HepG2 (cell line): ENCODE measurements at regions not wholly inside any gene's neighbourhood (a gene's known extent, or its start where the extent isn't known, plus 50 kb on each side); places are given as distances from the start of the nearest gene placed in this dataset.

ENCODE experiments used
- ATAC-seq: fragments of 200-7000 bp; cut with Tn5 transposase; 3 replicates; pipeline ENCODE4 v1.9.1; 2020; ENCODE audit warnings: mild to moderate bottlenecking, moderate library complexity
- BruUV-seq: library from RNA; stranded (reverse); fragments of 400-500 nt; replicated peaks from 2 replicates; lab custom pipeline; 2021; lab: Mats Ljungman, UMichigan
- CTCF ChIA-PET: fragments of 300-600 bp; formaldehyde crosslinking; extraction: SDS; loops from one replicate; lab custom pipeline; 2021; ENCODE audit warnings: low total read pairs, inconsistent platforms, low intra/inter-chr PET ratio; lab: Yijun Ruan, JAX
- POLR2A ChIA-PET: fragments of 350-600 bp; sonication (Branson Sonifier 250); formaldehyde crosslinking; loops from one replicate; lab custom pipeline; 2020; ENCODE audit warnings: antibody characterized with exemption, inconsistent platforms; lab: Yijun Ruan, JAX
- DNase-seq: peaks from one replicate; pipeline ENCODE4 v3.0.0-alpha.2; 2015; ENCODE audit warnings: low spot score
- FAIRE-seq: peaks from 3 replicates; lab custom pipeline; 2011; peaks lifted over from hg19 to GRCh38; lab: Jason Lieb, UNC
- H2AFZ ChIP-seq: one replicate; pipeline ENCODE4 v1.6.1; 2011; ENCODE audit warnings: low read length, inconsistent platforms
- H3K27ac ChIP-seq: fragments of 300-600 bp; 3 replicates; pipeline ENCODE4 v1.8.0; 2011; ENCODE audit warnings: mixed run types, mild to moderate bottlenecking, mixed read lengths, low read length, inconsistent platforms; ENCODE audit not compliant: insufficient read depth; ENCODE audit errors: extremely low read length
- H3K27me3 ChIP-seq, 2 experiments: fragments of 200-600 bp in 1 of 2; 2 replicates in 1 of 2; 3 replicates in 1 of 2; pipeline versions ENCODE4 v1.6.0 to v1.8.0; 2011; ENCODE audit warnings: low read length in 2 of 2, mild to moderate bottlenecking in 2 of 2, moderate library complexity in 2 of 2, inconsistent platforms in 1 of 2; ENCODE audit not compliant: insufficient read depth in 2 of 2, control insufficient read depth in 1 of 2
- H3K36me3 ChIP-seq, 2 experiments: fragments of 200-600 bp in 1 of 2; replicated peaks in 1 of 2; 2 replicates in 1 of 2; 3 replicates in 1 of 2; pipeline versions ENCODE4 v1.5.1 to v1.8.0; 2011; ENCODE audit warnings: low read length in 2 of 2, inconsistent platforms in 1 of 2; ENCODE audit not compliant: insufficient read depth in 2 of 2, control insufficient read depth in 1 of 2
- H3K4me1 ChIP-seq: 2 replicates; pipeline ENCODE4 v1.5.1; 2012; ENCODE audit warnings: low read length, inconsistent platforms; ENCODE audit not compliant: insufficient read depth
- H3K4me2 ChIP-seq: 2 replicates; pipeline ENCODE4 v1.6.0; 2011; ENCODE audit warnings: low read depth, low read length, inconsistent platforms
- H3K4me3 ChIP-seq, 3 experiments: fragments of 200-600 bp in 1 of 3; sonication (generic), shearing (Covaris generic) in 1 of 3; replicated peaks in 1 of 3; 2 replicates each; pipeline ENCODE4 v1.5.1; 2011 to 2016; ENCODE audit warnings: low read length in 3 of 3, inconsistent platforms in 2 of 3, low read depth in 2 of 3, mild to moderate bottlenecking in 2 of 3, control low read depth in 1 of 3, mixed read lengths in 1 of 3; ENCODE audit not compliant: insufficient read depth in 1 of 3
- H3K79me2 ChIP-seq: one replicate; pipeline ENCODE4 v1.6.1; 2011; ENCODE audit warnings: low read length, inconsistent platforms; ENCODE audit not compliant: insufficient read depth
- H3K9ac ChIP-seq: 2 replicates; pipeline ENCODE4 v1.6.0; 2011; ENCODE audit warnings: mild to moderate bottlenecking, low read depth, low read length, inconsistent platforms; ENCODE audit not compliant: insufficient read depth
- H3K9me3 ChIP-seq: 2 replicates; pipeline ENCODE4 v1.5.1; 2012; ENCODE audit warnings: mild to moderate bottlenecking, low read length
- H4K20me1 ChIP-seq: 2 replicates; pipeline ENCODE4 v1.6.0; 2011; ENCODE audit warnings: inconsistent platforms, mild to moderate bottlenecking, low read length, moderate library complexity; ENCODE audit not compliant: insufficient read depth
- JARID2 ChIP-seq: sonication (generic); formaldehyde crosslinking; IDR thresholded peaks from 2 replicates; pipeline ENCODE4 v1.8.1; 2023; ENCODE audit warnings: missing genetic modification reagents, inconsistent platforms; ENCODE audit not compliant: insufficient replicate concordance
- JUNB ChIP-seq: sonication (generic); formaldehyde crosslinking; IDR thresholded peaks from 2 replicates; pipeline ENCODE4 v1.8.0; 2022; ENCODE audit warnings: missing genetic modification reagents, mild to moderate bottlenecking, borderline replicate concordance
- KLF13 ChIP-seq: sonication (generic); formaldehyde crosslinking; IDR thresholded peaks from 2 replicates; pipeline ENCODE4 v1.4.0; 2020; ENCODE audit warnings: mild to moderate bottlenecking, missing genetic modification reagents
- MIER2 ChIP-seq: IDR thresholded peaks from 2 replicates; pipeline ENCODE4 v1.6.1; 2016; ENCODE audit warnings: missing biosample characterization, missing genetic modification reagents
- MZF1 ChIP-seq: sonication (generic); formaldehyde crosslinking; IDR thresholded peaks from 2 replicates; pipeline ENCODE4 v1.8.1; 2023; ENCODE audit warnings: mild to moderate bottlenecking, missing genetic modification reagents, borderline replicate concordance
- NR3C1 ChIP-seq: sonication (generic); formaldehyde crosslinking; IDR thresholded peaks from 2 replicates; pipeline ENCODE4 v1.4.0; 2020; ENCODE audit warnings: missing genetic modification reagents
- RNF2 ChIP-seq: fragments of 450-650 bp; conservative IDR thresholded peaks from 2 replicates; pipeline ENCODE4 v1.6.1; 2016; ENCODE audit warnings: low read depth
- SETDB1 ChIP-seq: sonication (generic); formaldehyde crosslinking; IDR thresholded peaks from 2 replicates; pipeline ENCODE4 v1.5.1; 2020; ENCODE audit warnings: missing genetic modification reagents, mild to moderate bottlenecking, borderline replicate concordance
- TOE1 ChIP-seq: sonication (generic); formaldehyde crosslinking; IDR thresholded peaks from 2 replicates; pipeline ENCODE4 v1.4.0; 2020; ENCODE audit warnings: mild to moderate bottlenecking, missing genetic modification reagents
- ZBTB38 ChIP-seq: sonication (generic); formaldehyde crosslinking; IDR thresholded peaks from 2 replicates; pipeline ENCODE4 v1.5.1; 2020; ENCODE audit warnings: mild to moderate bottlenecking, missing genetic modification reagents
- WGBS: methylation state at CpG from one replicate; pipeline ENCODE4 v1.1.6; 2017; ENCODE audit warnings: low lambda C conversion rate; 5-methylcytosine and 5-hydroxymethylcytosine counted together
- in situ Hi-C: cut with HindIII; loops from 2 replicates; pipeline ENCODE4 v1.10.0; 2017; ENCODE audit warnings: low pct_unique_long_range_greater_than_20kb; ENCODE audit not compliant: extremely low pct_ligation_motif_present
- intact Hi-C: fragments of 100-400 bp; cut with micrococcal nuclease; formaldehyde crosslinking; loops from one replicate; pipeline ENCODE4 v1.10.0; 2022; ENCODE audit not compliant: unreplicated experiment
- TF ChIP-seq, protein P1 (sequence below): sonication (generic); formaldehyde crosslinking; IDR thresholded peaks from 2 replicates; pipeline ENCODE4 v1.9.0; 2021; ENCODE audit warnings: missing genetic modification reagents, borderline replicate concordance
- TF ChIP-seq, protein P2 (sequence below), 2 experiments: IDR thresholded peaks; 2 replicates each; pipeline ENCODE4 v1.6.1; 2011 to 2012; ENCODE audit warnings: low read length in 2 of 2, borderline replicate concordance in 1 of 2, low read depth in 1 of 2, mild to moderate bottlenecking in 1 of 2, moderate library complexity in 1 of 2
- TF ChIP-seq, protein P3 (sequence below): sonication (generic); formaldehyde crosslinking; IDR thresholded peaks from 2 replicates; pipeline ENCODE4 v1.4.0; 2020; ENCODE audit warnings: missing genetic modification reagents, borderline replicate concordance

DNA sequence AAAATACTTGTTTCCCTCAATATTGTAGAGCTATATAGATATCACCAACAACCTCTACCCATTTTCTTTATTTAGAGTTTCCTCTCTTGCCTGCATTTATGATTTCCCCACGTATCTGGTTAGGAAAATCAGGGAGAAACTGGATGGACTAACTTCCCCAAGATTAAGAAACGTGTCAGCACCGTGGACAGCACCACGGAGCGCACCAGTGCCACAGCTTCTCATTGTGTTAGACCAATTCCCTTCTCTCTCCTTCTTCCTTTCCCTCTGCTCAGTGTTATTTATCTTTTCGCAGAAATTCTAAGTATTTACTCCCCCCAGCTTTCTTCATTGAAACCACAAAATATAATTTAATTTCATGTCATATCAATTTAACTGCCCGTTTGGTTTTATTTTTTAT, 568.6 kb upstream of the BOD1L1 start:
- Histone ChIP-seq H3K4me1 (no peaks in the 10 kb centered on the region), H3K27me3 (no peaks in the 10 kb centered on the region), H3K9ac (no peak overlapping the region), H4K20me1 (no peaks in the 10 kb centered on the region), H3K9me3 (peaks cover 78% of the 10 kb centered on the region), H3K4me3 (no peak overlapping the region), H3K27ac (no peak overlapping the region), H3K4me2 (no peak overlapping the region), H3K79me2 (no peaks in the 10 kb centered on the region), H3K36me3 (no peaks in the 10 kb centered on the region), H2AFZ (no peak overlapping the region)
- in situ Hi-C loops: no loop called here
- intact Hi-C loops: no loop called here
- ChIA-PET POLR2A (no interaction called here), CTCF (no interaction called here)
- DNase-seq: no peak
- no peak for FAIRE-seq
- no TSS peak for BruUV-seq
- 2% methylated on average over 7 of the region's 7 CpGs for WGBS
- TF ChIP-seq RNF2 (no peak), MZF1 (CRISPR knock-in tag) (no peak), KLF13 (CRISPR knock-in tag) (no peak), MIER2 (CRISPR knock-in tag) (peak; percentile 92), JARID2 (CRISPR knock-in tag) (no peak), SETDB1 (CRISPR knock-in tag) (no peak), TOE1 (CRISPR knock-in tag) (no peak), NR3C1 (CRISPR knock-in tag) (no peak), JUNB (CRISPR knock-in tag) (no peak), ZBTB38 (no peak)
- TF ChIP-seq, protein P1, sequence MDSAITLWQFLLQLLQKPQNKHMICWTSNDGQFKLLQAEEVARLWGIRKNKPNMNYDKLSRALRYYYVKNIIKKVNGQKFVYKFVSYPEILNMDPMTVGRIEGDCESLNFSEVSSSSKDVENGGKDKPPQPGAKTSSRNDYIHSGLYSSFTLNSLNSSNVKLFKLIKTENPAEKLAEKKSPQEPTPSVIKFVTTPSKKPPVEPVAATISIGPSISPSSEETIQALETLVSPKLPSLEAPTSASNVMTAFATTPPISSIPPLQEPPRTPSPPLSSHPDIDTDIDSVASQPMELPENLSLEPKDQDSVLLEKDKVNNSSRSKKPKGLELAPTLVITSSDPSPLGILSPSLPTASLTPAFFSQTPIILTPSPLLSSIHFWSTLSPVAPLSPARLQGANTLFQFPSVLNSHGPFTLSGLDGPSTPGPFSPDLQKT (CRISPR knock-in tag): no peak
- TF ChIP-seq, protein P2, sequence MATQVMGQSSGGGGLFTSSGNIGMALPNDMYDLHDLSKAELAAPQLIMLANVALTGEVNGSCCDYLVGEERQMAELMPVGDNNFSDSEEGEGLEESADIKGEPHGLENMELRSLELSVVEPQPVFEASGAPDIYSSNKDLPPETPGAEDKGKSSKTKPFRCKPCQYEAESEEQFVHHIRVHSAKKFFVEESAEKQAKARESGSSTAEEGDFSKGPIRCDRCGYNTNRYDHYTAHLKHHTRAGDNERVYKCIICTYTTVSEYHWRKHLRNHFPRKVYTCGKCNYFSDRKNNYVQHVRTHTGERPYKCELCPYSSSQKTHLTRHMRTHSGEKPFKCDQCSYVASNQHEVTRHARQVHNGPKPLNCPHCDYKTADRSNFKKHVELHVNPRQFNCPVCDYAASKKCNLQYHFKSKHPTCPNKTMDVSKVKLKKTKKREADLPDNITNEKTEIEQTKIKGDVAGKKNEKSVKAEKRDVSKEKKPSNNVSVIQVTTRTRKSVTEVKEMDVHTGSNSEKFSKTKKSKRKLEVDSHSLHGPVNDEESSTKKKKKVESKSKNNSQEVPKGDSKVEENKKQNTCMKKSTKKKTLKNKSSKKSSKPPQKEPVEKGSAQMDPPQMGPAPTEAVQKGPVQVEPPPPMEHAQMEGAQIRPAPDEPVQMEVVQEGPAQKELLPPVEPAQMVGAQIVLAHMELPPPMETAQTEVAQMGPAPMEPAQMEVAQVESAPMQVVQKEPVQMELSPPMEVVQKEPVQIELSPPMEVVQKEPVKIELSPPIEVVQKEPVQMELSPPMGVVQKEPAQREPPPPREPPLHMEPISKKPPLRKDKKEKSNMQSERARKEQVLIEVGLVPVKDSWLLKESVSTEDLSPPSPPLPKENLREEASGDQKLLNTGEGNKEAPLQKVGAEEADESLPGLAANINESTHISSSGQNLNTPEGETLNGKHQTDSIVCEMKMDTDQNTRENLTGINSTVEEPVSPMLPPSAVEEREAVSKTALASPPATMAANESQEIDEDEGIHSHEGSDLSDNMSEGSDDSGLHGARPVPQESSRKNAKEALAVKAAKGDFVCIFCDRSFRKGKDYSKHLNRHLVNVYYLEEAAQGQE (IDR thresholded peaks at IDR 0.05; ENCODE audit: borderline replicate concordance in 1 of 2, low read depth in 1 of 2, low read length in 2 of 2): peak; percentile 46 to 92
- TF ChIP-seq, protein P3, sequence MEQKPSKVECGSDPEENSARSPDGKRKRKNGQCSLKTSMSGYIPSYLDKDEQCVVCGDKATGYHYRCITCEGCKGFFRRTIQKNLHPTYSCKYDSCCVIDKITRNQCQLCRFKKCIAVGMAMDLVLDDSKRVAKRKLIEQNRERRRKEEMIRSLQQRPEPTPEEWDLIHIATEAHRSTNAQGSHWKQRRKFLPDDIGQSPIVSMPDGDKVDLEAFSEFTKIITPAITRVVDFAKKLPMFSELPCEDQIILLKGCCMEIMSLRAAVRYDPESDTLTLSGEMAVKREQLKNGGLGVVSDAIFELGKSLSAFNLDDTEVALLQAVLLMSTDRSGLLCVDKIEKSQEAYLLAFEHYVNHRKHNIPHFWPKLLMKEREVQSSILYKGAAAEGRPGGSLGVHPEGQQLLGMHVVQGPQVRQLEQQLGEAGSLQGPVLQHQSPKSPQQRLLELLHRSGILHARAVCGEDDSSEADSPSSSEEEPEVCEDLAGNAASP (CRISPR knock-in tag): 0 out of 2 replicates have a peak, but pooled peaks have one; percentile 34
- no peak for ATAC-seq
